ENCODE measurements at regions not wholly inside any gene's neighbourhood (a gene's known extent, or its start where the extent isn't known, plus 50 kb on each side); places are given as distances from the start of the nearest gene placed in this dataset.

DNA sequence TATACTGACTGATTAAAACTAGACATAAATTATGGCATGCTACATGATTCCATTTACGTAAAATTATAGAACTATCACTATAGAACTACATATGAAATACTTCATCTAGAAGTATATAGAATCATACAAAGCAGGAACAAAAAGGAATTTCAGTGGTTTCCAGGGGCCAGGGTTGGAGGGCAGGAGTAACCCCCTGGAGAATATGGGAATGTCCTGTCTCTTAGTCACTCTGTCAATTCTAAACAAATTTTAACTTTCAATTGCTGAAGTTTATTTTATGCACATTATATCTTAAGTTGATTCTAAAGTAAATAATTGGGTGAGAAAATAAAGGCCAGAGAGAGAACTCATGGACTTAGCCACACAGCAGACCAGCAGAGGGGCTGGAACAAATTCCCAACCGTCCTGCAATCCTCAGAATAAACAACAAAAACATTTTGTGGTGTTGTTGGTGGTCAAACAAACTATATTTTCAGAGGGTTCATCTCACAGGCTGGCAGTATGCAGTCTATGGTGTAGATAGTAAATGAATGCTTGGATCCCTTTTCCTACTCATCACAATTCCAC lies 476.9 kb upstream of the SLIT2 start:
- DNase-seq = no peak

DNA sequence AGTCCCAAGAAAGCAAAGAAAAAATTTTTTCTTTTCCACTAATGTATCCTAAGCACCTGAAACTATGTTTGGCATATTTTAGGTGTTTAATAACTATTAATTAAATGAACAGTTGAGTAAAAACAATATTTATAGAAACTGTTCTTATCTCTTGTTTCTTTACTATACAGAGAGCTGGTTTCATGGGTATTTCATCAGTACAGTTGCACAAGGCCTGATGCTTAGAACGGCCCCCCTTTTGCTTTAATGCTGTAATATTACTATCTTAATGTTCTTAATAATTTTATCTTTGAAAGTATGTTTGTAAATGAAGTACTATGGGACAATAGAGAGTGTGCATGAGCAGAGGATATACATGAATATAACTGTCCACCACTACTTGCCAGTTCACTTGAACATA lies 479.1 kb upstream of the SLIT2 start:
- DNase-seq = no peak

DNA sequence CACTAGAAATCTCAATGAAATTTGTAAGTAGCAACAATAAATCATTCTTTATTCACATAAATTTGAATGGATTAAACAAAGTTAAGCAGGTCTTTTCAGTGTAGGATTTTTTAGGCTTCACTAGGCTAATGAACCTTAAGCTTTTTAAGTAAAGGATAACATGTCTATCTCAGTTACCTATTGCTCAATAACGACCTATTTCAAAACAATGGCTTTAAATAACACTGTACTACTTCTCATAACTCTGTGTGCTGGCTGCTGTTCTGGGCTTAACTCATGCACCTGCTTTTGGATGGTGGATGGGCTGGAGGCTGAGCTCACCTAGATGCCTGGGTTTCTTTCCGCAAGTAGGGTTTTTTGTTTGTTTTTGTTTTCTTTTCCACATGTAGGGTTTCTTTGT lies 495.0 kb upstream of the SLIT2 start:
- DNase-seq = no peak

DNA sequence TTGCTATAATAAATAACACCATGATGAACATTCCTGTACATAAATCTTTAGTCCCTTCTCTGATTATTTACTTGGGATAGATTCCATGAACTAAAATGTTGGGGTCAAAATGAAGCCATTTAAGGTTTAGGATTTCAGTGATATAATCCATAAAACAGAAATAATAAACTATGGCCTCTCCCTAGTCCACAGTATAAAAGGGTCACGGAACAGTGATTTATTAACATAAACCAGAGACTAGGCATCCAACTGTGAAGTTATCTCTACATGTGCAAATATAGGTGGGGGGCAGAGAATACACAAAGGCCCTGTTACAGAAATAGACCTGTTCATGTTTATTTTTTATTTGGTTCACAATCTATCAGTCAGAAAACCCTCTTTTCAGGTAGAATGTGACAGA lies 499.1 kb upstream of the SLIT2 start:
- DNase-seq = no peak

DNA sequence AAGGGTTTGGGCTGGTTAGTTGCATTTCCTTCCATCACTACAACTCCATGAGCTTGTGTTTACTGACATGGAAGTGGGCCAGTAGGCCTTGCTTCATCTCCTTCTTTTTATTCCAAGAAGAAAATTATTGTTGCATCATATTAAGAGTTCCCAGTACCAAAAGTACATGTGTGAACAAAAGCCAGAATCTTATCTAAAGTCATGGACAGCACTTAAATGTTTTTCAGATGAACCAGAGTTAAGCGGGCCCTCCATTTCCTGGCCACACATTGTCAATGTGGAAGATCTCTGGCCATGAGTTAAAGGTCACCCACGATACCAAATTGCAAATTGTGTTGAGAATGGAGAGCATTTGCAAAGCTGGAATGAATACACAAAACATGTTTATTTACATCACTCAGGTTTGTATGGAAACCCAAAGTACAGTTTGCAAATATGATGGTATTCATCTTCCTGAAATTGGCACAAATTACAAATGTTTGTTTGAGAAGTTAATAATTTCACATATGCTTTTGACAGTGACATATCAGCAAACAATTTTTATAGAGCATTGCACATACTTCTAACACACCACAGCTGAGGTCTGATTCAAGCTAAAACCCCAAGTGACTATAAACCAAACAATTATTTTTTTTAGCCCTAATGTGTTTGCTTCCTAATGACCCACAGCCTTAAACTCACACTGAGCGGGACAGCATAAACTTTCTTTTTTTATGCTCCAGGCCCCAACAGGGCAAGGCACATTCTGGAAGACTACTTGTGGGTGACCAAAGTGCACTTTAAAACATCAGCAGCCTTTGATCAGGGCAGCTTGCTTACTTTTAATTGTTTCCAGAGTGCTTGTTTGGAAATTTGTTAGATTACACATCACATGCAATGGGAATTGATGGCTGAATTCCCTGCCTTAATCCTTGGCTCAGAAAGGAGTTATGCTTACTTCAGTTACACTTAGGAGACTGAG lies 502.9 kb upstream of the SLIT2 start:
- no peak for DNase-seq

DNA sequence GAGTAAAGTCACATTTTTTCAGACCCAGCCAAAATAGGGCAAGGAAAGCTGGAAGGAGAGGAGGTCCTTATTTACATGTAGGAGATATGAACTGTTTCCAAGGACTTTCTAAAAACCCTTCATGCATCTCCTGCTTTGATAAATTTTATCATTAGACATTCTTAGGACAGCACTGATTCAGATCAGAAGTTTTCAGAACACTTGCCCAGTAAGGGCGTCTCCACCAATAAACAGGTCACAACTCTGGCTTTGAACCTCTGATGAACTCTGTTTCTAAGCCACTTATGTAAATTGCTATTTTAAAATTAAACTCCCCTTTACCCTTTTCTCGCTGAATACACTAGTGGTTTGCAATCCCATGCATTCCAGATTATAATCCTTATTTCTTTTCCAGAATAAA lies 505.3 kb upstream of the SLIT2 start:
- DNase-seq = no peak

DNA sequence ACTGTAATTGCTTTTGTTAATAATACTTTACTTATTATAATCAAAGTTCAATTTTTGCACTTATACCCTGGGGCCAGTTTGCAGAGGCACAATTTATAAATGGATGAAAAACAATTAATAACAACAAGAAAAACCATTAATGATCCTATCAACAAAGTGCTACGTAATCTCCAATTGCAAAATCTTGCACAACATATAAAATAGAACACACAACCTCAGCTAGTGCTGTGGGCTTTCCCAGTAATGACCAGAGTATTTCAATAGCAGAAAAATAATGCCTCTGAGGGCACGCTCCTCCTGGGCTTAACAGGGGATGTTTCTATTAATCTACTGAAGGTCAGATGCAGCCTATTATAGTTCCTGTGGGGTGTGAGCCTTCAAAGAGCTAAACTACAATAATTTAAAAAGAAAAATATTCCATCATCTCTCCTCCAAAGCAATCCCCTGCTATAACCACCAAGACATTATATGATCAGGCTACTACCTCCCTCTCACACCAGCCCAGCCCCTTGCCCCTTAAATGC lies 508.5 kb upstream of the SLIT2 start:
- no peak for DNase-seq

DNA sequence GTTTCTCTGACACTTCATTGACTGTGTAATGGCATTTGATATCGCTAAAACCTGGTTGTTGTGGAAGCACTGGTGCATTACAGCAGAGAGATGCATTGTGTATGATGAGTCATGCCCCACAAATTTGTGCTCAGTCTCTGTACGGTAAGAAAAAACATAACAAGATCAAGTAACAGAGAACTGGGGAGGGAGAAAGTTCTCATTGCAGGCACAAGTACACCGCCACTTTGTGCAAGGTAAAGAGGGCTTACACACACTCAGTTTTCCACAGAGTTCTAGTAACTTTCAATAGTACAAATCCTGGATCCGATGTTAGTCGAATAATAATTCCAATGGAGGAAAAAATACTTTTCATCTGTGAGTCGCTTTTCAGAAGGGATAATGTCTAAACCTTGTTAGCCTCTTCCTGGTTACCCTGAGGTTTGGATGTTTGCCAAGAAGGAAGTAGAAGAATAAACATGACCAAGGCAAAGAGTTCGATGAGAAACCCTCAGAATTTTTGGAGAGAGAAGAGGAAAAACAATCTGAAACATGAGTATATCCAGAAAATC lies 512.5 kb upstream of the SLIT2 start:
- no peak for DNase-seq

DNA sequence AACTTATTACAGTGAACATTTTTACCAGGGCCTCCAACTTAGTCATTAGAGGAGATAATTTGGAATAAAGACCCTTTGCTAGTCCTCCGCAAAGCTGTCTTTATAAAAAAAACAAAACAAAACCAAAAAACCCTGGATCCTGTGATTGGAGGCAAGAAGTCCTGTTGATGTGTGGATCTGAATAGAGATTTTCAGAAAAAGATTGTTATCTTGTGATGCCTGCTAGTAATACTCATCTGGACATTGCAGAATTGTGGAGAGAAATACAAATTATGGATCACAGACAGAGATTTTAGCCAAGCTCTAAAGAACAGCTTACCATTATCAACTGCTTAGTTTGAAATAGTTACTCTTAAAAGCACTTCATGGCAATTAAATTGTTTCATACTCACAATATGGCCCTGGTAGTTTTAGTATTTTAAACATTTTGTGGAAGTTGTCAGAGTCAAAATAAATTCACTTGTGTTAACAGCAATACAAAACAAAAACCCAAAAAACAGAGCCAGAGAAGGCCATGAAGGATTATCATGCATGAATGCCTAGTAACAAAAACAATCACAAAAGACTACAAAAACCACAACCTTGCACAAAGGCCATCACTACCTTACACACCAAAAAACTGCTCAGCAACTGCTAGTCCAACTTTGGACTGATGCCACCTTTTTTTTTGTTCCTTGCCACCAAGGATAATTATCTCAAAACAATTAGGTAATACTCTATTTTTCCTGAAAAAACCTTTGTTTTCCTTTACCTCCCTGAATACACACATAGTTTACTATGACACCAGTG lies 514.5 kb upstream of the SLIT2 start:
- peak; percentile 24 for DNase-seq

DNA sequence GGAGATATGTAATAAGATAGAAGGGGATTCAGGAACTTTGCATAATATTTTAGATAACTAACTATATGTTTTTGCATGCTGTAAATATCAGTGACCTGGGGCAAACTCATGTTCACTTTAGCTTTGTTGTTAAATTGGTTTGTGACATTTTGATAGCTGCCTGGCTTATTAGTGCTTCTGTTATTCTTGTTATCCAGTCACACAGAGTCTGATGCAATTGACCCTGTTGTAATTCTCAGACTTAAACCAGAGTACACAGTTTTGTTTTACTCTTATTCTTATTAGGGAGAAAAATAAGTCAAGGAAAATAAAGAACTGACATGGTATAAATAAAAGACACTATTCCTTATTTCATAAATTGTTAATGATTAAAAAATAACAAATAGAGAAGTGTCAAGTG lies 516.7 kb upstream of the SLIT2 start:
- no peak for DNase-seq

DNA sequence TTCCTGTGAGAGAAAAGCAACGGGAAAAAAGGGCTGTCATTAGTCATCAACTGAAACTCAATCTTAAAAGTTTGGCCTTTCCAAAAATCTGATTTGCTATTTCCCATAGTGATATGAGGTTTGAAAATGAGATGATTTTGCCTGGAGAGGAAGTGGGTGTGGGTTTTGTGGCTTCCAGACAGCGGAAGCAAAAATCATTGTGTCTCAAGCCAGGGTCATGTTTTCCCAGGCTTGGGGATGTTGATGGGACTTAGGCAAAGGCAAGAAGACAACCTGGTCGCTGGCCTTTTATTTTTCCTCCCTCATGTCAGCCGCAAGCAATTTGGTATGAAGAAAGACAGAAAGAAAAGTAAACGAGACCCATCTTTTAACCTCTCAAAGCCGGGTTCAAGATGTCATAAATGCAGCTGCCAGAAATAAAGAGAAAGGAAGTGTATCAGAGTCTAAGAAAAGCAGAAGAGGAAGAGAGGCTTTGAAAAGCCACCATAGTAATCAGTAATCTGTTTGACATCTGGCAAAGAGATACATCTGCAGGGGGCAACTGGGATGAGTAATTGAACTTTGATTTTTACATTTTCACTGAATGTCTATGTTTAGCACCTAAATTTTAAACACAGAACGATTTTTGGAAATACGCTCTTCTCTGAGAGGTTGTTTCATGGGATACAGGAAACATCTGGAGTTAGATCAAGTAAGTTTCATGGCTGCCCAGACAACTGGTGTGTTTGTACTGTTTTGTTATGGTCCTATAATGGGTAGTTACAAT lies 521.6 kb upstream of the SLIT2 start:
- DNase-seq = no peak

DNA sequence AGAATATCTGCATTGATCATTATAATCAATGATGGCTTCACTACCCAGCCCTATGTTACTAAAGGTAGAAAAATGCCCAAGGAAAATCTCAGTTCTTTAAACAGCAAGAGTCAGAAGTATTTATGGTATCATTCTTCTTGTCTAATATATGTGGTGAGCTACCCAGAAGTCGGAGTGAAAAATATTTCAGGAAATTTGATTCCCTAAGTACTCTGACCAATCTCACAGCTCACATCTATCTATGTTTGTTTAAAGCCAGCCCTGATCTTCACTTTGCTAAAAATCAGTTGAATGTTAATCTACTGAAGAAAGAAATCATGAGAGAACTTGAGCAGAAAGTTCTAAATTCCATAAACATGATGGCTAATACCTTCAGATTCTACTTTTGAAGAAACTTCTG lies 522.9 kb upstream of the SLIT2 start:
- DNase-seq = no peak

DNA sequence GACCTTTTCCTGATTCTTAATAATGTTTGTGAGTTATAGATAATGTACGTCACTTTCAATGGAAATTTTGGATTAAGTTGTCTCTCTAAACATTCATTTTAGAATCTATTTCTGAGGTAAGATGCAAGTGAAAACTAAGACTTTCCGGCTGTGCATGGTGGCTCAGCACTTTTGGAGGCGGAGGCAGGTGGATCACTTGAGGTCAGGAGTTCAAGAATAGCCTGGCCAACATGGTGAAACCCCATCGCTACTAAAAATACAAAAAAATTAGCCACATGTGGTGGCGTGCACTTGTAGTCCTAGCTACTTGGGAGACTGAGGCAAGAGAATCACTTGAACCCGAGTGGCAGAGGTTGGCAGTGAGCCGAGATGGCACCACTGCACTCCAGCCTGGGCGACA lies 524.6 kb upstream of the SLIT2 start:
- DNase-seq = no peak

DNA sequence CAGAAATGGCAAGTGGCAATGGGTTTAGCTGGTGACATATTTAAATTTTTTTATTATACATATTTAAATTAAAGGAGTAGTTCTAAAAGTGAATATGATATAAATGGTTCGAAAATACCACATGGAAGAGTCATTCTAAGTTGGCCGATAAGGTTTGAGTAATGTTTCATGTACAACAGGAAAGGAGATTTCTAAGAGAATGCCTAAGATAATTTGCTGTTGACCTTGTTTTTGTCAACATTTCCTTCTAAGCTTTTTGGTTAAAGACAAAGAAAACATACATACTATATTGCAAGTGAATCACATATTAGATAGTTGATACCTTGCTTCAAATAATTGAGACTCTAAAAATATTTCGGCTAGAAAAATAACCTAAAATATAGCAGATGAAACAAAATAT lies 526.6 kb upstream of the SLIT2 start:
- DNase-seq = no peak

DNA sequence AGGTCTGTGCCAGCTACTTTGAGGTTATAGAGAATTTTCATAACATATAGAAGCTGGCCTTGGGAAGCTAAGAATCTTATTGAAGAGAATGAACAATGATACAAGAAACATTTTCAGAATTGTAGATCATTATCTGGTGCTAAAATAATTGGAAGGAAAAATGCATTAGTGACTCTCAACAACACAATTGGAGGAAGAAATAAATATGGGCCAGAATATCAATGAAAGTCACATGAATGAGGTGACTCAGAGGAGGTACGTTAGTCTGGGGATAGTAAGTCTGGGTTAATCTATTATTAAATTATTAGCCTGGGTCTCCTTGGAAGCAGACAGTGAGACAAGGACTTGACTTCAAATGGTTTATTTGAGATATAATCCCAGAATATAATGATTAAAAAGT lies 529.3 kb upstream of the SLIT2 start:
- DNase-seq = no peak

DNA sequence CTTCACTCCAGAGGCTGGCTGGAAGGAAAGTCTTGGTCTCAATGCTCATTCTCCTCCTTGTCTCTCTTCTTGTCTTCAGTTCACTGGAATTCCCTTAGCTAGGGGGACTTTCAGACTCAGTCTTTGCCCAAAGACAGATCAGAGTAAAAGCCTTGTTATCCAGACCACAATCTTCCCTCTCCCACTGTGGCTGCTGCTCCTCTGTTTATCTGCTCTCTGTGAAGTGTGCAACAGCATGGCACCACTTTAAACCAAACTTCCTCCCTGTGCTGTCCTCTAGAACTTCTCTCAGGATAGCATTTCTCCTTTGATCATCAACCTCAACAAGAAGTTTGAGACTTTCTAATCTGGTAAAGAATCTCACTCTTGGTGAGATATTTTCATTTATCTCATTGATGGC lies 530.1 kb upstream of the SLIT2 start:
- DNase-seq = no peak

DNA sequence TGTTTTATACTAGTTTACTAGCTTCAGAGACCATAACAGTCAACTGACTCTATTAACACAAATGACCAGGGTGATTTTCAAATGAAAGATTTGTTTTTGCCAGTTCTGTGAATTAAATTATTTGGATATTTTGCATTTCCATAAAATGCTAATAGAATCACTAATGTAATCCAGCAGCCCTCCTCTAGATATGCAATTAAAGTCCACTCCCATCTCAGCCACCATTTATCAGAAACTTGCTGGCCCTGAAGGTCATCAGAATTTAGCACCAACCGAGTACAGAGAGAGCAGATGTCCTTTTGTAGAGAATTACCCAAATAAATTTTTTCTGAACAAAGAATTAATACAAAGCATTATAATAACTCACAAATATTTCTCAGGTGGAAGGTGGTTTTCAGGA lies 531.1 kb upstream of the SLIT2 start:
- no peak for DNase-seq

DNA sequence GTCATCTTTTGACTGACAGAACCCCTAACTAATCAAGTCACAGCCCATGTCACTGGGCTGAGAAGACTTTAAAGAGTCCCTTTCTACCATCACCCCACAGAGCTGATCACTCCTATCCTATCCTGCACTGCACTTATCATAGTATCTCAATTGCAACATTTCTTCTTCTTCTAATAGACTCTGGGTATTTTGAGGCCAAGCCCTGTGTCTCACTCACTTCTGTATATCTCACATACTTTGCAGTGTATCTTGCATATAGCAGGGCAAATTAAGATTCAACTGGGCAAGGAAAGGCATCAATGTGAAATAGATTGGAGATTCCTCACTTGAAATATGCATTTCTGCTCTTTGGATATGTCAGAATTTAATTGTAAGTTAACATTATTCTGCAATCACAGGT lies 531.5 kb upstream of the SLIT2 start:
- DNase-seq = no peak

DNA sequence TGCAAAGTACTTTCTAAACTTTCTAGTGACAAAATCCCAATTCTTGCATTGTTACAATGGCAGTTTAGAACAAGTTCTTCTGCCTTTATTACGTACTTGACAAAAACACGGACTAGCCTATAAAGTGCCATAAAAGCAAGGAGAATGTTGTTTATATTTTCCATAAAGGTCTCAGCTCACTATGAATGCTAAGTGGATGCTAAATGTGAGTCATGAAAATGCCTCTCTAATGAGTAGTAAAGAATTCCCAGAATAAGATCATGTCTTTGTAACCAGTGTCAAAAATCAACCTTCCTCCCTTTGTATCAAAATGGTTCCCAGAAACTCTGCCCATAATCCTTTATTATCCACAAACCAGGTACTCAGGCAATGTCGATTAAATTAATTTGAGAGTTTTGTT lies 539.8 kb upstream of the SLIT2 start:
- DNase-seq = no peak

DNA sequence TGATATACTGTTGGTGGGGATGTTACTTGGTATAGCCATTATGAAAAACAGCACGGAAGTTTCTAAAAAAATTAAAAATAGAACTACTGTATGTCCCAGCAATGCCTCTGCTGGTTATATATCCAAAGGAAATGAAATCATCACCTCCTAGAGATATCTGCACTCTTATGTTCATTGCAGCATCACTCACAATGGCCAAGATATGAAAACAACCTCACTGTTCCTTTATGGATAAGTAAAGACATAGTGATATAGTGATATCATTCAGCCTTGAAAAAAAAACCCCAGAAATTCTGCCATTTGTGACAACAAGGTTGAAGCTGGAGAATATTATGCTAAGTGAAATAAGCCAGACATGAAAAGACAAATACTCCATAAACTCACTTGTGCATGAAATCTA lies 543.8 kb upstream of the SLIT2 start:
- DNase-seq = no peak

DNA sequence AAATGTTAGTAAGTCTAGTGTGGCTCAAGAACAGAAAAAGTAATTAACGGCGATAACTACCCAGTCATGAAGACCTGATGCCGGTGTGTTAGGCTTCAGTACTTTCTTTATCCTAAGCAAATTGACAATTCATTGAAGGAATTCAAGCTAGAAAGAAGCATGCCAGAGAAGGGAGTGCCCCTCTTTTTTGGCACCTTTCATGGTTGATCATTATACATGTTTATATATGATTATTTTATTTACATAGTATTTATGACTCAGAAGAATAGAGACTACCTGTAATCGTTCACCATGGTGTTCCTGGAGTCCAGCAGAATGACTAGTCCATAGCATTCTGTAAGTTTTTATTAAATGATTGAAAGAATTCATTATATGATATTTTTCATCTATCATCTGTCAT lies 548.3 kb upstream of the SLIT2 start:
- no peak for DNase-seq

DNA sequence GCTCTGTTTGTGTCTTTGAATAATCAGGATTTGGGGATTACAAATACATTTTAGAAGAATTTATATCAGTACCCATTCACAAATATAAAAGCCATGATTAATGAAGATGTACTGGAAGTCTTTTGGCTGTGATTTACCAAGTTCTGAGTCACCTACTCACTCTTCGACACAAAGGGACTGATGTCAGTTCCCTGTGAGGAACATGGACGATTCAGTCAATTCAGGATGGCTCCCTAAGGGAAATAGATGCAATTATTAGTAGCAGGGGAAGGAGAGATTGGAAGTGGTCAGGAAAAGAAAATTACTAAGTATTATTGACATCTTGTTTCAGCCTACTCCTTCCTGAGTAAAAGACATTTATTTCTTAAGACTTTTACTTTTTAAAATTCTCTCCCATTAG lies 550.7 kb upstream of the SLIT2 start:
- no peak for DNase-seq

DNA sequence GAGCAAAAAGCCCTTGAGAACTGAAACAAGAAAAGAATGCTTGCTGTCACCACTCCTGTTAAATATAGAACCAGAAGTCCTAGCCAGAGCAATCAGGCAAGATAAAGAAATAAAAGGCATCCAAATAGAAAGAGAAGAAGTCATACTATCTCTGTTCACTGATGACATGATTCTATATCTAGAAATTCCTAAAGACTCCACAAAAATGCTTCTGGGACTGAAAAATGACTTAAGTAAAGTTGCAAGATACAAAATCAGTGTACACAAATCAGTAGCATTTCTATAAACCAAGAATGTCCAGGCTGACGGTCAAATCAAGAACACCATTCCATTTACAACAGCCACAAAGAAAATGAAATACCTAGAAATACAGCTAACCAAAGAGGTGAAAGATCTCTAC lies 552.7 kb upstream of the SLIT2 start:
- DNase-seq = no peak
